IPS-NIHi11 (cell line): ENCODE measurements at regions not wholly inside any gene's neighbourhood (a gene's known extent, or its start where the extent isn't known, plus 50 kb on each side); places are given as distances from the start of the nearest gene placed in this dataset.

Experiments
- DNase-seq: peaks from one replicate; pipeline ENCODE4 v3.0.0; 2012; ENCODE audit warnings: mixed read lengths, low spot score

GRCh38 chr2:11102466-11102865 lies 52.8 kb upstream of the SLC66A3 start:
- no peak for DNase-seq

GRCh38 chr2:11102956-11103860 lies 52.1 kb upstream of the SLC66A3 start:
- DNase-seq = no peak

DNA sequence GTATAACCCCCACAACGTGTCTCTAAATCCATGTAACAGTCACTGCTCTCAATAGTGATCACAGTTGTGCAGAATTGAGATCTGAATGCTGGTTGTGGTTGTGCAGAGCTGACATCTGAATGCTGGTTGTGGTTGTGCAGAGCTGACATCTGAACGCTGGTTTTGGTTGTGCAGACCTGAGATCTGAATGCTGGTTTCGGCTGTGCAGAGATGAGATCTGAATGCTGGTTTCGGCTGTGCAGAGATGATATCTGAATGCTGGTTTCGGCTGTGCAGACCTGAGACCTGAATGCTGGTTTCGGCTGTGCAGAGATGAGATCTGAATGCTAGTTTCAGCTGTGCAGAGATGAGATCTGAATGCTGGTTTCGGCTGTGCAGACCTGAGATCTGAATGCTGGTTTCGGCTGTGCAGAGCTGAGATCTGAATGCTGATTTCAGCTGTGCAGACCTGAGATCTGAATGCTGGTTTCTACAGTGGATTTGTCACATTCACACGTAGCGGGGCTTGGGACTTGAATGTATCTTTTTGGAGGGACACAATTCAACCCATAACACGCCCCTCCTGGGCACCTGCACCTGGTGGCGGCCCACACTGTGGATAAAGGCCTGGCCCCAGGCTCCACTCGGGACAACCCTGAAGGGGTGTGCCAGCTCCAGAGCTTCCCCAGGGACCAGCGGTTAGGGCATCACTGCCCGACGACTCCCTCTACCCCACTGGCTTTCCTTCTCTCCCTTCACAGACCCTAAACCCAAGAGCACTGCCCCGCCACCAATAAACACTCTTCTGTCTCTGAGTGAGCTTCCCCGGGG lies 51.1 kb upstream of the SLC66A3 start:
- DNase-seq = no peak

GRCh38 chr2:11104794-11105660 lies 50.2 kb upstream of the SLC66A3 start:
- DNase-seq = no peak
